GM12874 (cell line): ENCODE measurements at regions not wholly inside any gene's neighbourhood (a gene's known extent, or its start where the extent isn't known, plus 50 kb on each side); places are given as distances from the start of the nearest gene placed in this dataset.

Experiments
- TF ChIP-seq, protein P1 (sequence below): IDR thresholded peaks from 2 replicates; pipeline ENCODE4 v1.5.1; 2011; ENCODE audit warnings: low read depth, mild to moderate bottlenecking, control low read depth, low read length, moderate library complexity; ENCODE audit not compliant: insufficient read depth

DNA sequence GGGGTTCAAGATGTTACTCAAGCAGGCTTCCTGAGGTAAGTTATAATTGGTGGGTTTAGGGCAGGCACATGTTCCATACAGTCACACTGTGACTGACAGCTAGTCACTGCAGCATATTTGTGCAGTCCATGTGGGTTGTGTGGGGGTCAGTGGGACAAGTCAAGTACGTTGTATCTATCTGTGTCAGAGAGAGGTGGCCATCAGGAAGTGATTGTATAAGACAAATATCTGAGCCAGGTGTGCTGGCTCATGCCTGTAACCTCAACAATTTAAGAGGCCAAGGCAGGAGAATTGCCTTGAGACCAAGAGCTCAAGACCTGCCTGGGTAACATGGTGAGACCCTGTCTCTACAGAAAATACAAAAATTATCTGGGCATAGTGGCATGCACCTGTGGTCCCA is 509.3 kb downstream of the CENPC start:
- TF ChIP-seq, protein P1, sequence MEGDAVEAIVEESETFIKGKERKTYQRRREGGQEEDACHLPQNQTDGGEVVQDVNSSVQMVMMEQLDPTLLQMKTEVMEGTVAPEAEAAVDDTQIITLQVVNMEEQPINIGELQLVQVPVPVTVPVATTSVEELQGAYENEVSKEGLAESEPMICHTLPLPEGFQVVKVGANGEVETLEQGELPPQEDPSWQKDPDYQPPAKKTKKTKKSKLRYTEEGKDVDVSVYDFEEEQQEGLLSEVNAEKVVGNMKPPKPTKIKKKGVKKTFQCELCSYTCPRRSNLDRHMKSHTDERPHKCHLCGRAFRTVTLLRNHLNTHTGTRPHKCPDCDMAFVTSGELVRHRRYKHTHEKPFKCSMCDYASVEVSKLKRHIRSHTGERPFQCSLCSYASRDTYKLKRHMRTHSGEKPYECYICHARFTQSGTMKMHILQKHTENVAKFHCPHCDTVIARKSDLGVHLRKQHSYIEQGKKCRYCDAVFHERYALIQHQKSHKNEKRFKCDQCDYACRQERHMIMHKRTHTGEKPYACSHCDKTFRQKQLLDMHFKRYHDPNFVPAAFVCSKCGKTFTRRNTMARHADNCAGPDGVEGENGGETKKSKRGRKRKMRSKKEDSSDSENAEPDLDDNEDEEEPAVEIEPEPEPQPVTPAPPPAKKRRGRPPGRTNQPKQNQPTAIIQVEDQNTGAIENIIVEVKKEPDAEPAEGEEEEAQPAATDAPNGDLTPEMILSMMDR: no peak

- TF ChIP-seq, protein P1: no peak
These were observed 509.8 kb downstream of the CENPC start for GRCh38 chr4:67035501-67035900.

DNA sequence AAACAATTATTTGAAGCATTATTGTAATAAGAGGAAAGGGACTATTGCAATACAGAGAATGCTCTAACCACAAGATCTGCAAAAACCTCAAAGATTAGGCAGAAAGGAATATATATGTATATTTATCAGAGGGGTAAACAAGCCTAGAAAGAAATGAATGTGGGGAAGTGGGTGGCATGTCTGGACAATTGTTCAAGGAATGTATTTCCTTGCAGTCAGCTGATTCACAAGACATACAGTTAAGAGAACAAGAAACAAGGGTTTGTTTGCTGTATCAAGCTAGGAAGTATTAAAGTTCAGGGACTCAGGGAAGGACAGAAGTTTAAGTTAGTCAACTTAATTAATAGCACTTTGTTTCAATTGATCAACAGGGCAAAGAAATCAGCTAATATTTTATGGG is 514.7 kb downstream of the CENPC start:
- TF ChIP-seq, protein P1: no peak

DNA sequence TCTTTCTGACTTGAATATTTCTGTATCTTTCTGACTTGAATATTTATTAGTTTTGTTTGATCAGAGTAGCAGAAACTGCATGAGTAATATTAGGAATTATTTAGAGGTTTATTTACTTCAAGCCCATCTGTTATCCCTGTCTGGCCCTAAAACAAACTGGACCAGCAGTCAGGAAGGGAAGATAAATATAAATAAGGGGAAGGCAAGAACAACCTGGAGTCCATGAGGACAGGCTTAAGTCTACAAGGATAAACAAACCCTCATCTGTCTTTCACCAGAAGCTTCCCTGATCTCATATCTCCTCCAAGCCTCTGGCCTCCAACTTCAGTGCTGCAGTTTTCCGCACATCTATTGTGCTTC is 524.9 kb downstream of the CENPC start:
- TF ChIP-seq, protein P1: no peak

DNA sequence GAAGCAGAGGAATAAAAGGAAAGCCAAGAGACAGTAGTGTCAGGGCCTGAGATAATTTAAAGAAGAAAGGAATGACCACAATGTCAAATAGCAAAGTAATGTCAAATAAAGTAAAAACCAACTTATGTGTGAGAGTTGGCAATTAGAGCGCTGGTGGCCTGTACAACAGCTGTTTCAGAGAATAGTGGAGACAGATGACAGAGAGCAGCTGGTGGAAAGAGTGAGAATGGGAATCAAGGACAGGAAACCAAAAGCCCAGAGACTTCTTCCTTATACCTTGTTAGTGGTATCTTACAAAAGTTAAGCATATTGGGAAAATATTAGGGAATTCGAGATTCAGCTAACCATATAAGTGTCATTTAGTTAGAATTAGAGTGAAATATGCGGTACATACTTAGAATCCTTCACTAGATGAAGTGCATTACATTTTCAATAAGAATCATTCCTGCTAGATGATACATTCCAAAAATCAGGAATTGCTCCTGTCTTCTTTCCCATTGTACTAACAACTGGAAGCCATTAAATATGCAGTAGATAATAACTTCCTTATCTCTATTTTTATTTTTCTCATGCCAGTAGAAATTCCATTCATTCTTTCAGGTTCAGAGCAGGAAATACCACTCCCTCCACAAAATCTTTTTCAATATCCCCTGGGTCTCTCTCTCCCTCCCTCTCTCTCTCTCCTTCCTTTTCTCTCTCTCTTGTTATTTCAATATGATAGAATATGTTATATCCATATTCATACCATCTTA is 525.4 kb downstream of the CENPC start:
- TF ChIP-seq, protein P1: no peak

DNA sequence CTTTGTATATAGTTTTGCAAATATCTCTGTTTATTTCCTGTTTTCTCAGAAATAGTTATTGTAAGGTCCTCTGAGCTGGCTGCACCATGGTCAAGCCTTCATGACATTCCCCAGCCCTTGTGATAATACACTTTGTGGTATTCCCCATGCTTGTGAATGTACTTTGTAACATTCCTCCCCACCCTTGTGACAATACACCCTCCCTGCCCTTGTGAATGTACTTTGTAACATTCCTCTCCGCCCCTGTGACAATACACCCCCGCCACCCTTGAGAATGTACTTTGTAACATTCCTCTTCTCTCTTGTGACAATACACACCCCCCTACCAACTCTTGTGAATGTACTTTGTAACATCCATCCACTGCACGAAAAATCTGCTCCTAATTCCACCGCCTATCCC is 530.7 kb downstream of the CENPC start:
- TF ChIP-seq, protein P1: no peak

- TF ChIP-seq, protein P1: no peak
These were observed 538.5 kb downstream of the CENPC start for GRCh38 chr4:67006791-67007190.

DNA sequence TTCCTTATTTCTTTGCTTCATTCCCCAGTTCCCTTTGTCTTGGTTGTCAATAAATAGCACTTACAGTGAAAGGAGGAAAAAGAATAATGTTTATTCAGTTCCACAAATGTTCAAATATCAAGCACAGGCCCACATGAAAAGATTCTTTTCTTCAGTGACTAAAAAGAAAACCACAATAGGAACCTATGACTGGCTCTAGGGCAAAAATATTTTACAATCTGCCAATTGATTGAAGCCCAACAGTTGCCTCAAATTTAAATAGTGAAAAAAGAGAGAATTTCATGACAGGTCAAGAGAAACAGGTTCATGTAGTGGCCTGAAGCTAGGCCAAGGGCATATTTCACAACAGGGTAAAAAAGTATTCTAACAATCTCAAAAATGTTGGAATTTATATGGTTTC is 553.8 kb downstream of the CENPC start:
- TF ChIP-seq, protein P1: no peak
